ENCODE measurements at regions not wholly inside any gene's neighbourhood (a gene's known extent, or its start where the extent isn't known, plus 50 kb on each side); places are given as distances from the start of the nearest gene placed in this dataset.
A peak's percentile ranks its signal among the peaks of the same experiment; 100 is the strongest.
"Not testable (repeated sequence)": the region's sequence is repeated elsewhere in the genome, so short reads cannot be mapped to it uniquely, and the experiment has no call there.

DNA sequence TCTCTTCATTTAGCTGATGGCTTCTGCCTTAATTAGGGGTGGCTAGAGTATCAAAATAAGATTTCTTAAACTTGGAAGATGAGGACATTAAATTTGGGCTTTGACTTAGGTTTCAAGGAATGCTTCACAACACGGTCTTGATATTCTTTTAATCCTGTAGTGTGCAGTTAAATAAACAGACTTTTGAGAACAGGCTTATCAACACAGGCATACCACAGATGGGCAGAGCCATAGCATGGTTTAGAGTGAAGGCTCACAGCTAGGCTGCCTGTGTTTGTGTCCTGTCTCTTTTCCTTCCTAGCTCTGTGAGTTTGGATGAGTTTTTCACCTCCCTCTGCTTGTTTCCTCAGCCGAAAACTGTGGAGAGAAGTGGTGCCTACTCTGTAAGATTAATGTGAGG, 102.3 kb upstream of the IPO9 start:
- no peak for DNase-seq (ENCODE audit: low read depth)

DNA sequence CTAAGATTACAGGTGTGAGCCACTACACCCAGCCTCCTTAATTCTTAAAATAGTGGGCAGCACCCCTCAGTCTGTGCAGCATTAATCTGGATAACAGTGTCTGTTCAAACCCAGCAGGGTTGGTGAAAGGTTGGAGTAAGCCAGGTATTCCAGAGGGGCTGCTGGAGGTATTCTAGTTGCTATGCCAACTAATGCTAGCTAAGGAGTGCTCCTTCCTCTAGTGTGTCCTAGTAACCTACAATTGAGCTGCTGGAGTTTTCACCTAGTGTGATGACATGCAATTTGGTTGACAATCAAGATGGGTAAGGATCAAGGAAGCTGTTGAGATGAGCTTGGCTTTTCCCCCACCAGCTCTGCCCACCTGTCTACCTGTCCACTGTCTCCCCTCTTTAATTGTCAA, 100.2 kb upstream of the IPO9 start:
- no peak for DNase-seq (ENCODE audit: low read depth)

DNA sequence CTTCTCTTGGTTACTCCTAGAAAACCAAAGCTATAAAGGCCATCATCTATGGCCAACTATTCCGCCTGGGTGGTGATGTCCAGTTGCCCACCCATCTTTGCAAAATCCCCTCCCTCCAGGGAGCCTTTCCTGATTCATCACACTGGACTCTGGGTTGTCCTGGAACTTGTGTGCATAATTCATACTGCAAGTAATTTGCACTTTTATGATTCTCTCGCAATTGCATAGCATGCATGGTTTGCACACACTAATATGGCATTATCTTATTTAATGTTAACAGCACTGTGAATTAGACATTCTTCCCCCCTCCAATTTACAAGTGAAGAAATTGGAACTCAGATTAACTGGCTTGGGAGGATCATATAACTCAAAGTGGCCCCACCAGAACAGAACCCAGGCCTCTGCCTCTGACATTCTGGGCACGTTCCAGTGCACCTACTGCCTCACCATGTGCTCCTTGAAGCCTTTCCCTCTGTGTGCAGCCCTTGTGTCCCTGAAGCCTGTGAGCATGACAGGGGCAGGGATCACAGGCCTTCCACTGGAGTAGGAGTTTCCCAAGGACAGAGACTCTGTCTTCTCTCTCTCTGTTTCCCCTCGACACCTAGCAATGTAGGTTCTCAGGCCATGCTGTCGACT, 98.9 kb upstream of the IPO9 start:
- DNase-seq (ENCODE audit: low read depth) = no peak

DNA sequence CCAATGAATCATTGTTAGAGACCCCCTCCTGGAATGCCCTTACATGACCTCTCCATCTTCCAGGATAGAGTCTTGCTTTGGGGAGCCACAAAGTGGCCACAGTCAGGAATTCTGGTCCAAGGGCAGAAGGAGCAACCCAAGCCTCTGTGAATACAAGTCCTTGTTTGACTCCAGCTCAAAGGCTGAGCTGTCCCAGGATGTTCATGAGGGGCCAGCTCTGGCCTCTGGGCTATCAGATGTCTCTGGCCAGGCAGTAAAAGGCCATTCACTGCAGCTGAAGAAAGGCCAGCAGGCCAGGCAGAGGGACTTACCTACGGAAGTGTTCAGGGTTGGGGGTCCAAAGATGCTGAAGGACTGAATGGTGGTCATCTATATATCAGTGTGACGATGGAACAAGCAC, 98.3 kb upstream of the IPO9 start:
- DNase-seq (ENCODE audit: low read depth) = no peak

DNA sequence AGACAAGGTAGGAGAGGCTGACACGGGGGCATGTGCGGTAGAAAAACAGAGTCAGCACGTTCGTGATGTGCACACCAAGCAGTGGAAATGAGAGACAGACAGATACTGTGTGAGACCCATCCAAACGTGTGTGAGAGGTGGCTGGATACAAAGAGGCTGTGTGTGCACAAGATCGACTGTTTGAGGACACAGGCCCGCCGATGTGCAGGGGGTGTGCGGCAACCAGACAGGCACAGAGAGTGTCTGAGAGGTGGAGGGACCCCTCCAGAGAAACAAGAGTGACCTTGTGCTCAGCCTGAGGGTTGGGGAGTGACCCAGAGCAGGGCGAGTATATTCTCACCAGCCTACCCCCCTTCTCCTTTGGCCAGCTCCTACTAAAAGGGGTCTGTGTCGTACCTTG, 97.8 kb upstream of the IPO9 start:
- no peak for DNase-seq (ENCODE audit: low read depth)

DNA sequence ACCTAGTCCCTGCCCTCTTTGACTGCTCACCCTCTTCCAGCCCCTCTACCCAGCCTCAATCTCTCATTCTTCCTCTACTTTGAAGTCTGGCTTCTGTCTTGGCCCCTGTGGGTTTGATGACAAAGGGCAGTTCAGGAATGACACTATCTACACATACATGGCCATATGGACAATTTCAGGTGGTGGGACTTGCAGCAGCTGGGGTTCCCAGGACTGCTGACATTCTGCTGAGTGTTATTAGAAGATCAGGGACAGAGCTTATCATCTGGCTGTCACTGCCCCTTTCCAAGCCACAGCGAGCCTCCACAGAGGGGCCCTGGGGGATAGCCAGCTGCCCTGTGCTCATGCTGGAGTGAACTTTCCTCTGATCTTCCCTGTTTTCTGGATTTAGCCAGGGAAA, 97.4 kb upstream of the IPO9 start:
- DNase-seq (ENCODE audit: low read depth) = no peak

DNA sequence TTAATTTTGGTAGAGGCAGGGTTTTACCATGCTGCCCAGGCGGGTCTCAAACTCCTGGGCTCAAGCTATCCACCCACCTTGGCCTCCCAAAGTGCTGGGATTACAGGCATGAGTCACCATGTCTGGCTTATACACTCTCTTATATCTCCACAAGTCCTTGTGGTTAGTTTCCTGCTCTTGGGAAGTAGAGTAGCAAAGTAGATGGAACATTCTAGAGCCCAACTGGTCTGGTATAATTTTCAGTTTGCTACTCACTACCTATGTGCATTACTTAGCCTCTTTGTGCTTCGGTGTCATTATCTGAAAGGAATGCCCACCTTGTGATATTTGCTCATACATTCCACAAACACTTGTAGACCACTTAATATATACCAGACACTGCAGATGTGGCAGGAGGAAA, 96.6 kb upstream of the IPO9 start:
- DNase-seq (ENCODE audit: low read depth) = no peak

DNA sequence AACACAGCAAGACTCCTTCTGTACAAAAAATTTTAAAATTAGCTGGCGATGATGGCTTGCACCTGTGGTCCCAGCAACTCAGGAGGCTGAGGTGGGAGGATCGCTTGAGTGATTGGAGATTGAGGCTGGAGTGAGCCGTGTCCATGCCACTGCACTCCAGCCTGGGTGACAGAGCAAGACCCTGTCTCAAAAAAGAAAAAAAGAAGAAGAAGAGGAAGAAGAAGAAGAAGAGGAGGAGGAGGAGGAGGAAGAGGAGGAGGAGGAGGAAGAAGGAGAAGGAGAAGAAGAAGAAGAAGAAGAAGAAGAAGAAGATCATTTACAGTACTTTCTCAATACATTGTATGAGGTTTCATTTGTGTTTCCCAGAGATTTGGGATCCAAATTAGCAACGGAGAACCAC, 94.7 kb upstream of the IPO9 start:
- DNase-seq (ENCODE audit: low read depth) = not testable (repeated sequence)

DNA sequence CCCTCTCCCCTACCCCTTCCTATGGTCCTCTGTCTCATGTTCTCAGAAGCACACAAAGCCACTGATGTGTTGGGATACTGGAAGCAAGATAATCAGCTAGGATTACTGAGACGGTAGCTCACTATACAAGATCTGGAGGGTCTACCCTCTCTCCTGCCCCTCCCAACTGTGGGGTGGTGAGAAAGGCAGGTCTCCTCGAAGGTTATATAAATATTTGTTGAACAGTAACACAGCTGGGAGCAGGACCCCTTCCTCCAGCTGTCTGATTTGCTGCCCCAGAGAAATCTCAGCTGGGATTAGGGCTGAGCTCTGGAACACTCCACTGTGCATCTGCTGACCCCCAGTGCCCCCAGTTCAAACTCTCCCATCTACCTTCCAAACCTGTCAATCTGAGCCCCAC, 94.2 kb upstream of the IPO9 start:
- DNase-seq (ENCODE audit: low read depth) = no peak

DNA sequence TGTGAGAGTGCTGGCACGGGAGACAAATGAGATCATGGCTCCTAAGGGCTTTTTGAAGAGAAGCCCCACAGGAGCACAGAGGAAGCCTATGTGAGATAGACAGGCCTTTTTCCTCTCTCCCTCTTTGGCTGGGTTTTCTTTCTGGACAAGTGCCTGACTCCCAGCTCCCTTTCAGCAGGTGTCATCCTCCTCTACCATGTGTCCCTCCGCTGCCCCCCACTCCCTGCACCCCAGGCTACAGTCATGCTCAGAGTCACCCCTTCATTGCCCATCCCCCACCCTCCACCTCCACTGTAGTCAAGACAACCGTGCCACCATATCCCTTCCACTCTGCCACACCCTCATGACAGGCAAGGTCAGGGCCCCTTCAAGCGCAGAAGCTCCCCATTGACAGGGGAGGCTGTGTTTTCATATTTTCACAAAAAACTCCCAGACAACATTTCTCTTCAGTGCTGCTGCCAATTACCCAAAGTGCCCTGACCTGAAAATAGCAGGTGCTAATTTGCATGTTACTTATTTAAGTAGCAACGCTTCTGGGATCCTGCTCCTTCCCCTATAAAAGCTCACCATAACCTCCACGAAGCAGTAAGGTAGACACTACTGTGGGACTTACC, 92.1 kb upstream of the IPO9 start:
- no peak for DNase-seq (ENCODE audit: low read depth)

DNA sequence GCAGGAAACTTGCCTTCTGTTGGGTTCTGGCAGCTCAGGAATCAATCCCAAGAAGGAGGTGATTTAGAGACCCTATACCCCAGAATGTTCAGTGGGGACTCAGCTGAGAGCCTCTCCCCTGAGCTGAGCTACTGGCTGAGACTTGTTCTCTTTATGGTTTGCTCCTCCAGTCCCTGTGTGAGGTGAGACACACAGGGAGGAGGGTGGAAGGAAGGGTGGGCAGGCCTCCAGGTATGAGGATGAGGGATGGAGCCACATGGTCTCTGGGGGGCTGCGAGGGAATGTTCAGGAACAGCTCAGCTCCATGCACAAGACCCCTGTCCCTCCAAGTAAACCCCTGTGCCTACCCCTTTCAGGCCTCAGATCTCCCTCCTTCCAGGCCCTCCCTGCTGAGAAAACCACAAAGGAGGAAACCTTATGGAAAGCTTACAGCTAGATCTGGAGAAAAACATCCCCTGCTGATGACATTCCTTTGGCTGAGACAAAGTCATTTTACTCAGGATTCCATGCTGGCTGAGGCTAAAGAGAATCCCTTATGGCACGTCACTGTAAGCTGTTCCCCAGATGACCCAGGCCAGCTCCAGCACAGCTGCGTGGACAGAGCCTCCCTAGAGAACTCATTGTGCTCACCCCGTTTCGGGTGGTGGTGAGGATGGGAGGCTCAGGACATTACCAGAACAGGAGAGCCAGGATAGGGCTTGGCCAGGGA, 91.5 kb upstream of the IPO9 start:
- DNase-seq (ENCODE audit: low read depth) = no peak

DNA sequence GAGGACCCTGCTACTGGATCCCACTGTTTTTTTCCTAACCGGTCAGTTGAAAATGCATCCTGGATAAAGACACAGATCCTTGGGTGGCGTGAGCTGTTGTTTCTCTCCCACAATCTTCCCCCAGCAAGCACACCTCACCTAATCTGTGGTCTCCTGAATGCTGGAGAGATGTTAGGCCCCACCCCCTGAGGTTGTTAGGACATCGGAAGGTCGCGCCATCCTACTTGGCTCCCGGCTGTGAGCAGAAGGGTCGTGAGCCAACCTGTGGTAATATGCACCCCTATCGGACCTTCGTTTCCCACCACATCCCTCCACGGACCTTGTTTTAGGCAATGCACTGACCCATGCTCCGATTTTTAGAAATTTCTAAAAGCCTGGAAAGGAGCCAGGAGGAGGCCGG, 89.9 kb upstream of the IPO9 start:
- no peak for DNase-seq (ENCODE audit: low read depth)

DNA sequence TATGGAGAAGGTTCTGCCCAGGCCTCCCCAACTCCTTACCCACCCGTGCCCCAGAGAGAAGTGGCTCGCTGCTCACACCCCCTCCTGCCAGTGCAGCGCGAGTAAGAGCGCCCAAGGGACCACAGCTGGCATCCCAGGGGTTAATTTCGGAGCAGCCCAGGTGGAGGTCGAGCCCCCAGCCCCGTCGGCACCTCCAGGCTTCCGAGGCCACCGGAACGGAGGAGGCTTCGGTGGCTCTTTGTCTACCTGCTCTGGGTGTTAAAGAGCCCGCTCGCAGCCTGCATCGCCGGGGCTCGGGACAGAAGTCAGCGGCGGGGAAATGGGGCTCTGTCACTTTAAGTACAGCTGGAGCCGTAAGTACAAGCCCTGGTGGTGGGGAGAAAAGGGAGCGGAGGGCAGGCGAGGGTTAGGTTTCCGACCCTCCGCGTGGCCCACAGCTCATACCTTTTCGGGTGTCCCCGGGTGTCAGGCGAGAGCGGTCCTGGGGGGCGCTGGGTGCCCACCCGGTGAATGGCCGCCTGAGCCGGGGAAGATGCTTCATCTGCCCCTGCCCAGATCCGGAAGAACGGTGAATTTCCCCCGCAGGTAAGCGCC, 89.4 kb upstream of the IPO9 start:
- peak; percentile 26 for DNase-seq (ENCODE audit: low read depth)

DNA sequence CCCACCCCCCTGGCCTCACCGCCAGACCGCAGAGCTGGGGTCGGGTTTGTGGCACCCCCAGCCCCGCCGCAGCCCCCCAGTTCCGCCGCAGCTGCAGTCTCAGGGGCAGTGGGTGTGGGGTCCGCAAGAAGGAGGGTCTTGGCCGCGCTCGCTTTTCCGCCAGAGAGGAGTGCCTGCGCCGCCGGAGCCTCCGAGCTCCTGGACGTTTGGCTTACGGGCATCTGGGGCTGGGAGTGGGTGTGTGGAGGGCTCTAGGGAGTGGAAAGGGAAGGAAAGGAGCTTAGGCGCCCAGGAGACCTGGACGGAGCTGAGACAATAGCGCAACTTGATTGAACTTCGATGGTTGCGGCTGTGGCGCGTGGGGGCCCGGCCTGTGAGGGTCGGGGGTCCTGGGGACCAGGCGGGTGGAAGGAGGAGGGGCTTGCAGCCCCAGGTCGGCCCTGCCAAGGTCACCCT, 88.8 kb upstream of the IPO9 start:
- DNase-seq (ENCODE audit: low read depth) = no peak

DNA sequence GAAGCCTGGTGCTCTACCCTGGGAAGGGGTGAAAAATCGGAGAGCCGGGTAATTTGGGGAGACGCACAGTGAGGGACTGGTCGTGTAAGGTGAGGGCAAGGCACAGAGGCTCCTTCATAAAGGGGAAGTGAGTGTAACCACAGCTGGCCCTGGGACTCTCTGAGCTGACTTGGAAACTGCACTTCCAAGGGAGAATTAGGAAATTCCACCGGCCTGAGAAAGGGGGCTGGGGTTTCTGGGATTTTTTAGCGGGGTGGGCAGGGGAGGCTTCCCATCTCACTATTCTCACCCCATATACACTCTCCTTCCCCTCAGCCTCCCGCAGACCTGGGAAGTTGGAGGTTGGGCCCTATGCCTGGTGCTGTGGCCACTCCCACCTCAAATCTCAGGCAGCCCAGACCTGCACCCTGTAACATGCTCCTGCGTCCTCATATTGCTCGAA, 88.3 kb upstream of the IPO9 start:
- DNase-seq (ENCODE audit: low read depth) = no peak

DNA sequence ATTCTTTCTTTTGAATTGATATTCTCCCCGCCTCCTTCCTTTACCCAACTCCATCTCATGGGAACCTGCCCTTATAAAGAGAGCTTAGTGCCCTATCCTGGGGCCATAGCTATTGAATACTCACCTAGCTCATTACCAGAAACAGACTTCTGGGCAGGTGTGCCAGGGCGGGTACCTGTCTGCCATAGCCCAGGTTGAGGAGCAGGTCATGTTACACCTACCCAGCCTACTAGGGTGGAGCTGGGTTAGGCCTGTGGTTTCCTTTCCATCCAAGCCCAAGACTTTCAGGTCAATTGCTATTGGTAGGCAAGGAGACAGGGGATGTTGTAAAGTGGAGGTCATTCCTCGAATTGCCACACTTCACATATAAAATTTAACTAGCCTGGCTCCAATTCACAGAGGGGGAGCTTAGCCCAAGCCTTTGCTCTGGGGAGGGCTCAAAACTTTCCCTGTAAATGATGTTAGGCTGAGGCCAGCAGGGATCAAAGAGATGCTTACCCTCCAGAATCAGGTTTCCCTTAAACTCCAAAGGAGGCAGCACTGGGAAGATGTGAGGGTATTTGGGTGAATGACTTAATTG, 87.1 kb upstream of the IPO9 start:
- no peak for DNase-seq (ENCODE audit: low read depth)

DNA sequence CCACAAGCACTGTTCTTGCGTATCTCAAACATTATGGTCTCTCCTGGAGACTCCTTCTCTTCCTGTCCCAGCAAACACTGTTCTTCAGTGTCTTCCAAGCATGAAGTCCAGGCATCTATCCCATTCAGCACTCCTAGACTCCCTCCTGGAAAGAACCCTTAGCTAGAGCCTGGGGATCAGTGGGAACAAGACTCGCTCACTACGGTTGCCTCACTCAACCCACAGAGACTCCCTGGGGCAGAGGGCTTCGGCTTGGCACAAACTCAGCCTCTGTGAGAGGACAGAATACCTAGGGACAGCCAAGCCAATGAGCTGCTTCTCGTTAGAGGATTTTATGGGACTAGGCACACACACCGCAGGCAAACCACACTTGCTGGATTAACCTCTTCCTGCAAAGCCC, 86.5 kb upstream of the IPO9 start:
- DNase-seq (ENCODE audit: low read depth) = no peak

DNA sequence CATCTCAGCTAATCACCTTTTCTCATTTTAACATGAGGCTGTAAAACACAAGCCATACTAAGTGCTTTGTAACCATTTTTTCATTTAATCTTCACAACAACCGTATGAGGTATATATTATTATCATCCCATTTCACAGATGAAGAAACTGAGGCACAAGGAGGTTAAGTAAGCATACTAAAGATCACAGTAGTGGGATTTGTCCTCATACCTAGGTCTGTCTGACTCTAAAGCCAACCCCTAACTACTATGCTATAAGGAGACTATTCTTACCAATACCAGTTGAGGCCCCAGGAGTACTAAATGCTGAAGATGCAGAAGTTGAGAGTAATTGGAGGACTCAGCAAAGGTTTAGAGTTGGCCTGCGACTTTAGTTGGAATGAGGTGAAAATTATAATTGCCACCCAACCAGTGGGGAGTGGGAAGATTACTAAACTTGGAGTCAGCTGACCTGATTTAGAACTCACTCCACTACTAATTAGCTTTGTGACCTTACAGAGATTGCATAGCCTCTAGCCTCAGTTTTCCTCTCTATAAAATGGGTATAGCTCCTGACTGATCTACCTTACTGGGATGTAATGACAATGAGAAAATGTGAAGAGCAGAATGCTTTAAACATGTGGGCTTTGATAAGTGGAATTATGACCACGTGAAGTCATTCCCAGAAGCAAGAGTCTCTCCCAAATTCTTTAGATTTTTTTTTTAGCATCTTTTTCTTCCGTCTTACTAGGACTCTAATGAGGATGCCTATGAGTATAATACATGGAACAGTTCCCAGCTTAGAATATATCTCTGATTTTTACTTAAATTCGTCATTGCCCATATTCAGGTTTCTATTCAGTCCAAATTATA, 85.8 kb upstream of the IPO9 start:
- no peak for DNase-seq (ENCODE audit: low read depth)

DNA sequence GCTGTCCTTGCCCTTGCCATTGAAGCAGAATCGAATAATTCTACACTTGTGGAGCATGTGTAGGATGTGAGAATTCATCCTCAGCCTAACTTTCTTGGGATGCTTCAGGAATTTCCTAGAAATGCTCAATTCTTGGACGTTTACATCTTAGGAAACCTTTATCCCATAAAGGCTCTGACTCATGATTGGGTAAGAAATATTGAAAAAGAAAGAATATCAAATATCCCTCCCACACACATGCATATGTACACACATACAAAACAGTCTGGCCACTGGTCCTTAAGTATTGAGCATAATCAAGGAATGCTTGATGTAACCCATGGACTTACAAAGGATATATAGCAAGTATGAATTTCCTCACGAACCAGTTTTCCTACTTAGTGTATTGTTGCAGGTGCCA, 83.9 kb upstream of the IPO9 start:
- no peak for DNase-seq (ENCODE audit: low read depth)

DNA sequence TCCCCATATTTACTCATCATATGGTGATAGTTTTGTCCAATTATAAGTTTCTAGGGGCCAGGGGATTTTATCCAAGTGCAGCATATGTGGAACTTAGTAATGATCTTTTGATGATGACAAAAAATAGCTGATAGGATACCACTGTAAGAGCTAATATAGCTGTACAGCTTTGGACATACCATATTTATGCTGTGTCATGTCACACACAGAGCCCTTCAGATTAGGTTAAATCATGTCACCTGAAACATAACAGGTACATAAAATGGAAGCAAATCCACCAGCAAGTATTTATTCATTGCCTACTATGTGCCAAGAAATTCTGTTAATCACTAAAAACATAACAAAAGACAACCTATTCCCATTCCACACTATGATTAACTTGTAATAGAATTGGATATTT, 82.8 kb upstream of the IPO9 start:
- DNase-seq (ENCODE audit: low read depth) = no peak

DNA sequence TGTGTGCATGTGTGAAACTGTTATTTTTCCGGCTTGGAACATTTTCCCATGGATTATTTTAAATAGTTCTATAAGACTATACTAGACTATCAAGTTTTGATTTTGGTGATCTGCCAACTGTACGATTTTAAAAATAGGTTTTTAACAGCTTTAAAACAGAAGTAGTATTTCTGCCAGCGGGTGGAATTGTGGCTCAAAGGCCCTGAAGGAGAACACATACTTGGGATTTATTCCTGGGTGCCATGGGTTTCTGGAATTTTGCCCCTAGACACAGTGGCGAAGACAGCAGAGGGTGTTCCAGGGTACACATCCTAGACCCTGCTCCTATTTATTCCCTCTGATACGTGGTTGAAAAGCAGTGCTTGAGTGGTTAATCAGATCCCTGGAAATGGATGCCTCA, 81.7 kb upstream of the IPO9 start:
- no peak for DNase-seq (ENCODE audit: low read depth)

DNA sequence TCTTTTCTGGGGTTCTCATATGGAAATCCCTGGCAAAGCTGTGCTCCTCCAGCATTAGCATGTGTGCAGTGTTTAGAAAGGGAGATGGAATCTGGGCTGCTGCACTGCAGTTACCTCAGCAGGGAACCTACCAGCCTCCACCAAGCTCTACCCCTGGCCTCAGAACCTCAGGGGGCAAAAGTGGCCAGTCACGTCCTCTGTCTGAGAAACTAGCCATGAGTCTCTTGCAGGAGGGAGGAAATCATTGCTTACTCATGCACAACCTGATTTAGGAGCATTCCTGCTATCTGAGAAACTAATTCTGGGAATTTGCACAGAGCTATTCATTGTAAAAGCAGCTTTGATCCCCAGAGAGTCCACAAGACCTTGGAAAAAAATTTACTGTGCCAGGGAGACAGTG, 80.6 kb upstream of the IPO9 start:
- no peak for DNase-seq (ENCODE audit: low read depth)
